ENCODE measurements at regions not wholly inside any gene's neighbourhood (a gene's known extent, or its start where the extent isn't known, plus 50 kb on each side); places are given as distances from the start of the nearest gene placed in this dataset.

DNA sequence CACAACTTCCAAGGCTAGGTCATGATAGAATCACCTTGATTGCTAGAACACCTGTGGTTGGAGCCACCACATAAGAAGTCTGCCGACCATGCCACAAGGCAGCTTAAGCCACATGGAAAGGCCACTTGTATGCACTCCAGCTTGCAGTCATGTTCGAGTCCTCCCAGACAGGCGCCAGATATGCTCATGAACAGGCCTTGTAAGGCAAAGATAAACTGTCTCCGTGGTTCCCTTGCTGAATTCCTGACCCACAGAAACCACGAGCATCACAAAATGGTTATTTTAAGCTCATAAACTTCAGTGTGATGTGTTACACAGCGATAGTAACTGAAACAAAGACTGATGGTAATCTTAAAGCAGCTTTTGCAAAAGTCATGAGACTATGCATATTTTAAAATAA lies 188.4 kb upstream of the DAPK1 start:
- TF ChIP-seq, protein P1, sequence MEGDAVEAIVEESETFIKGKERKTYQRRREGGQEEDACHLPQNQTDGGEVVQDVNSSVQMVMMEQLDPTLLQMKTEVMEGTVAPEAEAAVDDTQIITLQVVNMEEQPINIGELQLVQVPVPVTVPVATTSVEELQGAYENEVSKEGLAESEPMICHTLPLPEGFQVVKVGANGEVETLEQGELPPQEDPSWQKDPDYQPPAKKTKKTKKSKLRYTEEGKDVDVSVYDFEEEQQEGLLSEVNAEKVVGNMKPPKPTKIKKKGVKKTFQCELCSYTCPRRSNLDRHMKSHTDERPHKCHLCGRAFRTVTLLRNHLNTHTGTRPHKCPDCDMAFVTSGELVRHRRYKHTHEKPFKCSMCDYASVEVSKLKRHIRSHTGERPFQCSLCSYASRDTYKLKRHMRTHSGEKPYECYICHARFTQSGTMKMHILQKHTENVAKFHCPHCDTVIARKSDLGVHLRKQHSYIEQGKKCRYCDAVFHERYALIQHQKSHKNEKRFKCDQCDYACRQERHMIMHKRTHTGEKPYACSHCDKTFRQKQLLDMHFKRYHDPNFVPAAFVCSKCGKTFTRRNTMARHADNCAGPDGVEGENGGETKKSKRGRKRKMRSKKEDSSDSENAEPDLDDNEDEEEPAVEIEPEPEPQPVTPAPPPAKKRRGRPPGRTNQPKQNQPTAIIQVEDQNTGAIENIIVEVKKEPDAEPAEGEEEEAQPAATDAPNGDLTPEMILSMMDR (IDR thresholded peaks at IDR 0.05; ENCODE audit: low read depth, low read length) = no peak
- TF ChIP-seq EZH2phosphoT487 (IDR thresholded peaks at IDR 0.05; ENCODE audit: low read depth) = no peak
